A549 (cell line): ENCODE measurements at regions not wholly inside any gene's neighbourhood (a gene's known extent, or its start where the extent isn't known, plus 50 kb on each side); places are given as distances from the start of the nearest gene placed in this dataset.

Experiments used
- ATAC-seq, 2 experiments: fragments of 200-7000 bp in 1 of 2; fragments of >200 bp in 1 of 2; cut with Nextera tagmentation in 1 of 2; cut with Tn5 transposase in 1 of 2; 3 replicates each; pipeline versions ENCODE4 v1.8.0 to v1.9.1; 2018 to 2020; ENCODE audit warnings: mild to moderate bottlenecking in 1 of 2, moderate library complexity in 1 of 2
- CTCF ChIA-PET: fragments of 300-600 bp; sonication (Branson Sonifier 250); formaldehyde crosslinking; extraction: SDS; loops from one replicate; lab custom pipeline; 2021; ENCODE audit warnings: antibody characterized with exemption, inconsistent platforms; lab: Yijun Ruan, JAX
- POLR2A ChIA-PET: fragments of 350-600 bp; formaldehyde crosslinking; extraction: SDS; loops from one replicate; lab custom pipeline; 2021; ENCODE audit warnings: antibody characterized with exemption, inconsistent platforms; lab: Yijun Ruan, JAX
- DNase-seq, 2 experiments: peaks; one replicate each; pipeline versions ENCODE4 v3.0.0 to v3.0.0-alpha.2; 2011 to 2016; ENCODE audit warnings: low read depth in 1 of 2, low spot score in 1 of 2
- FAIRE-seq: peaks from 2 replicates; lab custom pipeline; 2011; peaks lifted over from hg19 to GRCh38; lab: Jason Lieb, UNC
- H3K27ac ChIP-seq, 2 experiments: fragments of >200 bp; sonication (Bioruptor Twin); formaldehyde crosslinking; 3 replicates each; pipeline ENCODE4 v1.5.1; 2016 to 2017
- H3K4me1 ChIP-seq: fragments of >200 bp; sonication (Bioruptor Twin); formaldehyde crosslinking; 3 replicates; pipeline ENCODE4 v1.6.1; 2016
- H3K4me2 ChIP-seq: fragments of >200 bp; sonication (Bioruptor Twin); formaldehyde crosslinking; 3 replicates; pipeline ENCODE4 v1.6.1; 2016
- H3K4me3 ChIP-seq: fragments of >200 bp; sonication (Bioruptor Twin); formaldehyde crosslinking; 3 replicates; pipeline ENCODE4 v1.5.1; 2016
- H3K9me3 ChIP-seq: fragments of >200 bp; sonication (Bioruptor Twin); formaldehyde crosslinking; 3 replicates; pipeline ENCODE4 v1.6.1; 2016
- CBX8 ChIP-seq: fragments of 200-600 bp; sonication (generic); IDR thresholded peaks from 2 replicates; pipeline ENCODE4 v1.6.1; 2016
- CHD4 ChIP-seq: fragments of 200-600 bp; sonication (generic); IDR thresholded peaks from 2 replicates; pipeline ENCODE4 v1.6.1; 2016; ENCODE audit warnings: antibody characterized with exemption, mild to moderate bottlenecking, borderline replicate concordance
- EHF ChIP-seq: fragments of 250-450 bp; sonication (Bioruptor Pico); IDR thresholded peaks from 2 replicates; pipeline ENCODE4 v1.5.0; 2020; ENCODE audit warnings: mild to moderate bottlenecking
- EP300 ChIP-seq, 2 experiments: fragments of >200 bp; sonication (Bioruptor Twin); formaldehyde crosslinking; IDR thresholded peaks; 2 replicates in 1 of 2; 3 replicates in 1 of 2; pipeline ENCODE4 v1.6.1; 2016 to 2017
- FOSL2 ChIP-seq, 2 experiments: fragments of 450-650 bp in 1 of 2; fragments of >200 bp in 1 of 2; sonication (Bioruptor Twin) in 1 of 2; formaldehyde crosslinking; IDR thresholded peaks; 2 replicates each; pipeline versions ENCODE4 v1.5.0 to v1.6.1; 2016 to 2020; ENCODE audit warnings: mild to moderate bottlenecking in 1 of 2, moderate library complexity in 1 of 2
- FOXS1 ChIP-seq: fragments of 250-450 bp; sonication (Bioruptor Pico); IDR thresholded peaks from 2 replicates; pipeline ENCODE4 v1.5.0; 2020; ENCODE audit warnings: mild to moderate bottlenecking, moderate library complexity
- HOXB13 ChIP-seq: fragments of 250-450 bp; sonication (Bioruptor Pico); IDR thresholded peaks from 2 replicates; pipeline ENCODE4 v1.5.0; 2020; ENCODE audit warnings: low read depth, mild to moderate bottlenecking, moderate library complexity
- JUN ChIP-seq, 2 experiments: fragments of >200 bp; sonication (Bioruptor Twin); formaldehyde crosslinking; IDR thresholded peaks; 2 replicates in 1 of 2; 3 replicates in 1 of 2; pipeline ENCODE4 v1.6.1; 2016 to 2017
- KDM5A ChIP-seq: fragments of 200-600 bp; sonication (generic); IDR thresholded peaks from 2 replicates; pipeline ENCODE4 v1.6.1; 2016; ENCODE audit warnings: antibody characterized with exemption, mild to moderate bottlenecking
- MAFK ChIP-seq: fragments of 450-650 bp; IDR thresholded peaks from 2 replicates; pipeline ENCODE4 v1.6.1; 2014; ENCODE audit not compliant: partially characterized antibody
- NFE2L2 ChIP-seq: fragments of 150-350 bp; conservative IDR thresholded peaks from 2 replicates; pipeline ENCODE4 v1.6.1; 2014; ENCODE audit warnings: low read length
- NPAS2 ChIP-seq: fragments of 250-450 bp; sonication (Bioruptor Pico); IDR thresholded peaks from 2 replicates; pipeline ENCODE4 v1.8.0; 2022; ENCODE audit warnings: mild to moderate bottlenecking, moderate library complexity, borderline replicate concordance
- NR3C1 ChIP-seq: fragments of >200 bp; sonication (Bioruptor Twin); formaldehyde crosslinking; IDR thresholded peaks from 3 replicates; pipeline ENCODE4 v1.6.1; 2017
- POLR2A ChIP-seq: IDR thresholded peaks from 2 replicates; pipeline ENCODE4 v1.6.1; 2012; ENCODE audit warnings: mild to moderate bottlenecking, low read length
- RAD21 ChIP-seq, 2 experiments: fragments of >200 bp in 1 of 2; sonication (Bioruptor Twin) in 1 of 2; formaldehyde crosslinking in 1 of 2; IDR thresholded peaks in 1 of 2; conservative IDR thresholded peaks in 1 of 2; 2 replicates in 1 of 2; 3 replicates in 1 of 2; pipeline ENCODE4 v1.6.1; 2012 to 2018; ENCODE audit warnings: inconsistent platforms in 1 of 2
- RARB ChIP-seq: fragments of 250-450 bp; sonication (Bioruptor Pico); IDR thresholded peaks from 2 replicates; pipeline ENCODE4 v1.8.0; 2021; ENCODE audit warnings: mild to moderate bottlenecking, moderate library complexity
- RCOR1 ChIP-seq: fragments of 150-350 bp; IDR thresholded peaks from 2 replicates; pipeline ENCODE4 v1.6.1; 2014; ENCODE audit warnings: antibody characterized with exemption, low read length, low read depth
- REST ChIP-seq: fragments of 200-600 bp; sonication (generic); IDR thresholded peaks from 2 replicates; pipeline ENCODE4 v1.6.1; 2016; ENCODE audit warnings: antibody characterized with exemption, mild to moderate bottlenecking, moderate library complexity
- RFX5 ChIP-seq: fragments of 450-650 bp; IDR thresholded peaks from 2 replicates; pipeline ENCODE4 v1.7.1; 2014; ENCODE audit warnings: antibody characterized with exemption, mild to moderate bottlenecking, moderate library complexity
- RNF2 ChIP-seq: fragments of 200-600 bp; sonication (generic); IDR thresholded peaks from 2 replicates; pipeline ENCODE4 v1.6.1; 2016; ENCODE audit warnings: low read depth, mild to moderate bottlenecking, antibody characterized with exemption, moderate library complexity, borderline replicate concordance
- TP53 ChIP-seq: fragments of 250-450 bp; sonication (Bioruptor Pico); IDR thresholded peaks from 2 replicates; pipeline ENCODE4 v1.5.0; 2021; ENCODE audit warnings: mild to moderate bottlenecking, moderate library complexity
- ZSCAN20 ChIP-seq: fragments of 250-450 bp; sonication (Bioruptor Pico); IDR thresholded peaks from 2 replicates; pipeline ENCODE4 v1.8.0; 2022; ENCODE audit warnings: mild to moderate bottlenecking, moderate library complexity
- WGBS: methylation state at CpG from one replicate; pipeline ENCODE4 v1.1.6; 2017; ENCODE audit errors: missing lambda C conversion rate; 5-methylcytosine and 5-hydroxymethylcytosine counted together
- TF ChIP-seq, protein P1 (sequence below): IDR thresholded peaks from 2 replicates; pipeline ENCODE4 v1.6.1; 2012

- Histone ChIP-seq H3K9me3 (peaks cover 4% of the 10 kb centered on the region; the same call in 1 of the 3 replicates), H3K4me1 (no peaks in the 10 kb centered on the region), H3K4me3 (no peak overlapping the region), H3K27ac (no peak overlapping the region), H3K4me2 (no peak overlapping the region)
- ChIA-PET CTCF (interaction anchor here (1.0 kb wide), 1 partner anchor 39 kb away, joined by 3 read pairs; no protein-coding TSS in a partner anchor), POLR2A (no interaction called here)
- FAIRE-seq (no peak), DNase-seq (no peak), ATAC-seq (no peak)
- 39% methylated on average over 3 of the region's 3 CpGs for WGBS
- TF ChIP-seq REST, result no peak
These were observed 202.2 kb downstream of the RRAGC start for GRCh38 chr1:38657207-38657840.

GRCh38 chr1:38656726-38657125 is 202.8 kb downstream of the RRAGC start:
- Histone ChIP-seq H3K4me3 (no peak overlapping the region), H3K4me2 (no peak overlapping the region), H3K27ac (no peak overlapping the region), H3K4me1 (no peaks in the 10 kb centered on the region), H3K9me3 (peaks cover 4% of the 10 kb centered on the region; the same call in 1 of the 3 replicates)
- FAIRE-seq, result no peak
- no peak for ATAC-seq
- CTCF ChIA-PET, result interaction anchor here (1.0 kb wide), 1 partner anchor 40 kb away, joined by 3 read pairs; no protein-coding TSS in a partner anchor
- TF ChIP-seq HOXB13 (CRISPR knock-in tag) (no peak), RCOR1 (no peak), EP300 (IDR thresholded peaks at IDR 0.05) (no peak), RNF2 (no peak), MAFK (no peak), FOSL2 (IDR thresholded peaks at IDR 0.05) (no peak), FOSL2 (CRISPR knock-in tag; IDR thresholded peaks at IDR 0.05) (no peak), NPAS2 (no peak), RFX5 (no peak), KDM5A (no peak)
- 5% methylated on average over 4 of the region's 4 CpGs for WGBS
- no peak for DNase-seq
- POLR2A ChIA-PET, result no interaction called here

GRCh38 chr1:38652217-38652616 is 207.4 kb downstream of the RRAGC start:
- TF ChIP-seq RCOR1 (no peak), NR3C1 (no peak), JUN (IDR thresholded peaks at IDR 0.05) (no peak), CHD4 (no peak), RARB (no peak), NFE2L2 (no peak), RAD21 (conservative IDR thresholded peaks at IDR 0.05 in 1 of 2, IDR thresholded peaks at IDR 0.05 in 1 of 2) (no peak), POLR2A (no peak), TP53 (CRISPR knock-in tag) (no peak), ZSCAN20 (CRISPR knock-in tag) (no peak), EHF (CRISPR knock-in tag) (no peak), CBX8 (no peak), FOXS1 (CRISPR knock-in tag) (no peak)
- TF ChIP-seq, protein P1, sequence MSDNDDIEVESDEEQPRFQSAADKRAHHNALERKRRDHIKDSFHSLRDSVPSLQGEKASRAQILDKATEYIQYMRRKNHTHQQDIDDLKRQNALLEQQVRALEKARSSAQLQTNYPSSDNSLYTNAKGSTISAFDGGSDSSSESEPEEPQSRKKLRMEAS, result no peak
- H3K4me2 ChIP-seq, result no peak overlapping the region
- no peak overlapping the region for H3K4me3 ChIP-seq
- CTCF ChIA-PET, result no interaction called here
- H3K9me3 ChIP-seq, result no peaks in the 10 kb centered on the region
- H3K27ac ChIP-seq, result no peak overlapping the region
- DNase-seq (no peak), ATAC-seq (no peak), FAIRE-seq (no peak)
- H3K4me1 ChIP-seq, result no peaks in the 10 kb centered on the region
- no CpG with 5 or more reads among the region's 1 CpG for WGBS
- POLR2A ChIA-PET, result no interaction called here
